Left lung (tissue), 4 donors: ENCODE measurements at regions not wholly inside any gene's neighbourhood (a gene's known extent, or its start where the extent isn't known, plus 50 kb on each side); places are given as distances from the start of the nearest gene placed in this dataset.

Experiments
- ATAC-seq: fragments of 200-7000 bp; cut with Tn5 transposase; one replicate; pipeline ENCODE4 v1.9.1; 2020; ENCODE audit warnings: moderate library complexity
- DNase-seq, 4 donors: peaks; one replicate each; pipeline ENCODE4 v3.0.0-alpha.2; 2013 to 2020
- H3K27ac ChIP-seq, 2 donors: fragments of 200-600 bp; sonication (generic) in 1 of 2; one replicate each; pipeline versions ENCODE4 v1.5.0 to v1.8.0; 2020 to 2021
- H3K27me3 ChIP-seq, 2 donors: fragments of 200-600 bp; sonication (generic) in 1 of 2; one replicate each; pipeline versions ENCODE4 v1.5.0 to v1.8.0; 2020 to 2021
- H3K36me3 ChIP-seq, 2 donors: fragments of 200-600 bp; sonication (generic) in 1 of 2; one replicate each; pipeline versions ENCODE4 v1.5.0 to v1.8.0; 2020 to 2021
- H3K4me1 ChIP-seq, 2 donors: fragments of 200-600 bp; one replicate each; pipeline ENCODE4 v1.8.0; 2021
- H3K4me3 ChIP-seq, 2 donors: fragments of 200-600 bp; sonication (generic) in 1 of 2; one replicate each; pipeline versions ENCODE4 v1.5.0 to v1.8.0; 2020 to 2021; ENCODE audit warnings: mild to moderate bottlenecking in 1 of 2
- H3K9me3 ChIP-seq, 2 donors: fragments of 200-600 bp; sonication (generic) in 1 of 2; one replicate each; pipeline versions ENCODE4 v1.5.0 to v1.8.0; 2020 to 2021
- intact Hi-C, 2 donors: fragments of 100-400 bp; cut with DNase I; formaldehyde crosslinking; loops; one replicate each; pipeline versions ENCODE4 v1.11.2 to v1.14.2; 2022
- TF ChIP-seq, protein P1 (sequence below), 2 donors: fragments of 200-600 bp; sonication (generic) in 1 of 2; IDR thresholded peaks; one replicate each; pipeline versions ENCODE4 v1.5.0 to v1.8.0; 2021; ENCODE audit warnings: antibody characterized with exemption in 2 of 2
- donor health status: DM: no; HTN: yes; CAD: no.
- donor health status: DM: no; HTN: no; CAD: no.

DNA sequence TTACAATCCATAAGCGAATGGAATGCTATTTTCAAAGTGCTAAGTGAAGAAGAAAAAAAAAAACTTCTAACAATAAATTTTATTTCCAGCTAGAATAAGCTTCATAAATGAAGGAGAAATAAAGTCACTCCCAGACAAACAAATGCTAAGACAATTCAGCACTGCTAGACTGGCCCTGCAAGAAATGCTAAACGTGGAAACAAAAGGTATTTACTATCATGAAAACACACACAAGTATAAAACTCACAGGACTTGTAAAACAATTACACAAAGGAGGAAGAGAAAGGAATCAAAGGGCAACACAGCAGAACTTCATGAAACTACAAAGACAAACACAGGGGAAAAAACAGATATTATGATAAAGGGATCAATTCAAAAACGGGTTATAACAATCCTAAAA is 85.8 kb upstream of the NELL2 start:
- H3K4me3 ChIP-seq = no peak overlapping the region
- H3K9me3 ChIP-seq = peaks cover 0 to 18% of the 10 kb centered on the region in 2 donors
- TF ChIP-seq, protein P1, sequence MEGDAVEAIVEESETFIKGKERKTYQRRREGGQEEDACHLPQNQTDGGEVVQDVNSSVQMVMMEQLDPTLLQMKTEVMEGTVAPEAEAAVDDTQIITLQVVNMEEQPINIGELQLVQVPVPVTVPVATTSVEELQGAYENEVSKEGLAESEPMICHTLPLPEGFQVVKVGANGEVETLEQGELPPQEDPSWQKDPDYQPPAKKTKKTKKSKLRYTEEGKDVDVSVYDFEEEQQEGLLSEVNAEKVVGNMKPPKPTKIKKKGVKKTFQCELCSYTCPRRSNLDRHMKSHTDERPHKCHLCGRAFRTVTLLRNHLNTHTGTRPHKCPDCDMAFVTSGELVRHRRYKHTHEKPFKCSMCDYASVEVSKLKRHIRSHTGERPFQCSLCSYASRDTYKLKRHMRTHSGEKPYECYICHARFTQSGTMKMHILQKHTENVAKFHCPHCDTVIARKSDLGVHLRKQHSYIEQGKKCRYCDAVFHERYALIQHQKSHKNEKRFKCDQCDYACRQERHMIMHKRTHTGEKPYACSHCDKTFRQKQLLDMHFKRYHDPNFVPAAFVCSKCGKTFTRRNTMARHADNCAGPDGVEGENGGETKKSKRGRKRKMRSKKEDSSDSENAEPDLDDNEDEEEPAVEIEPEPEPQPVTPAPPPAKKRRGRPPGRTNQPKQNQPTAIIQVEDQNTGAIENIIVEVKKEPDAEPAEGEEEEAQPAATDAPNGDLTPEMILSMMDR (IDR thresholded peaks at IDR 0.05) = no peak
- DNase-seq = no peak
- H3K4me1 ChIP-seq = no peaks in the 10 kb centered on the region
- H3K36me3 ChIP-seq = no peaks in the 10 kb centered on the region
- intact Hi-C loops = no loop called here
- no peak for ATAC-seq
- H3K27ac ChIP-seq = no peak overlapping the region
- no peaks in the 10 kb centered on the region for H3K27me3 ChIP-seq

GRCh38 chr12:44960856-44961255 is 84.7 kb upstream of the NELL2 start:
- Histone ChIP-seq H3K27ac (no peak overlapping the region), H3K27me3 (no peaks in the 10 kb centered on the region), H3K9me3 (peaks cover 0 to 15% of the 10 kb centered on the region in 2 donors), H3K4me1 (no peaks in the 10 kb centered on the region), H3K36me3 (no peaks in the 10 kb centered on the region), H3K4me3 (no peak overlapping the region)
- TF ChIP-seq, protein P1 (IDR thresholded peaks at IDR 0.05) = no peak
- ATAC-seq = no peak
- no peak for DNase-seq
- intact Hi-C loops = no loop called here

DNA sequence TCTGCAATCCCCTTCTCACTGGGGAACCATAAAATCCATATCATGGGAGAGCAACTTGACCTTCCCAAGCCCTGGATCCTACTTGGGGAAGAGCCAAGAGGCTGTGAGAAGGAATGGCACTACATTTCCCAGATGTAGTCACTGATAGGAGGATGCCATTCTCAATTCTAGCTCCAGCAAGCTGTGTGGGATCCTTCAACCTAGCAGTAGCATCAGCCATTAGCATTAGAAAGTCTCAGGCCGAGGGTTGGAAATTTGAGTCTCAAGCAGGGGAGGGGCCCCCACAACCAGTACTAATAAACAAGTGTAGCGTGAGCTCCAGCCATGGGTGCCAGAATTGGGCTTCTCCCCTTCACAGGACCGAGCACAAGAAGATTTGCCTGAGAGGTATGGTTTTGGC is 84.3 kb upstream of the NELL2 start:
- no peak for ATAC-seq
- Histone ChIP-seq H3K9me3 (peaks cover 0 to 11% of the 10 kb centered on the region in 2 donors), H3K4me3 (no peak overlapping the region), H3K27ac (no peak overlapping the region), H3K27me3 (no peaks in the 10 kb centered on the region), H3K4me1 (no peaks in the 10 kb centered on the region), H3K36me3 (no peaks in the 10 kb centered on the region)
- TF ChIP-seq, protein P1 (IDR thresholded peaks at IDR 0.05) = no peak
- DNase-seq = no peak
- intact Hi-C loops = no loop called here

GRCh38 chr12:44947163-44947562 is 71.0 kb upstream of the NELL2 start:
- no peak for DNase-seq
- no peaks in the 10 kb centered on the region for H3K9me3 ChIP-seq
- ATAC-seq = no peak
- H3K36me3 ChIP-seq = no peaks in the 10 kb centered on the region
- no peak overlapping the region for H3K4me3 ChIP-seq
- H3K27me3 ChIP-seq = no peaks in the 10 kb centered on the region
- intact Hi-C loops = no loop called here
- TF ChIP-seq, protein P1 (IDR thresholded peaks at IDR 0.05) = no peak
- no peak overlapping the region for H3K27ac ChIP-seq
- no peaks in the 10 kb centered on the region for H3K4me1 ChIP-seq

GRCh38 chr12:44942714-44943113 is 66.6 kb upstream of the NELL2 start:
- DNase-seq (no peak), ATAC-seq (no peak)
- Histone ChIP-seq H3K9me3 (no peaks in the 10 kb centered on the region), H3K4me3 (no peak overlapping the region), H3K27ac (no peak overlapping the region), H3K4me1 (no peaks in the 10 kb centered on the region), H3K36me3 (no peaks in the 10 kb centered on the region), H3K27me3 (no peaks in the 10 kb centered on the region)
- intact Hi-C loops = no loop called here
- TF ChIP-seq, protein P1 (IDR thresholded peaks at IDR 0.05) = no peak
